Renal cortex interstitium (tissue), 11 donors: ENCODE measurements at regions not wholly inside any gene's neighbourhood (a gene's known extent, or its start where the extent isn't known, plus 50 kb on each side); places are given as distances from the start of the nearest gene placed in this dataset.
"Not testable (repeated sequence)": the region's sequence is repeated elsewhere in the genome, so short reads cannot be mapped to it uniquely, and the experiment has no call there.

ENCODE experiments used
- DNase-seq, 11 donors: peaks; one replicate each; pipeline ENCODE4 v3.0.0-alpha.2; 2013; ENCODE audit warnings: low read depth in 9 of 11, low spot score in 4 of 11; ENCODE audit errors: extremely low read depth in 1 of 11

- DNase-seq = not testable (repeated sequence)
These were observed 249.2 kb upstream of the ALG10 start for GRCh38 chr12:33773091-33773490.

GRCh38 chr12:33786532-33786931 lies 235.8 kb upstream of the ALG10 start:
- DNase-seq = no peak

GRCh38 chr12:33794954-33795353 lies 227.3 kb upstream of the ALG10 start:
- no peak for DNase-seq

GRCh38 chr12:33795536-33795935 lies 226.8 kb upstream of the ALG10 start:
- DNase-seq = no peak

DNA sequence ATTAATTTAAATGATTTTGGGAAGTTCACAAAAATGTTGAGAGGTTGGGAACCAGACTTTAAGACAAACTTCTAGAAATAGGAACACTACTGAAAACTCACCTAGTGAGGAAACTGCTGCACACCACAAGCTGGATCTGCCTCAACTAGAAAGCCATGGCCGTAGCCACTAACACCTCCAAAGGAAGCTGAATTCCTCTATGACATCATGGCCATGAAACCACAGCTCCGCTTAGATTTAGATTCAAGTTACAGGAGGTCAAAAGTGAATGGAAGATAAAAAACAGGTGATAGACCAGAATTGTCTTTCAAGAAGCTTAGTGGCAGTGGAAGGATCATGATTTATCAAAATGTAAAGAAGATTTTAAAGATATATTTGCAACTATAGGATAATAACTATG lies 208.8 kb upstream of the ALG10 start:
- no peak for DNase-seq

DNA sequence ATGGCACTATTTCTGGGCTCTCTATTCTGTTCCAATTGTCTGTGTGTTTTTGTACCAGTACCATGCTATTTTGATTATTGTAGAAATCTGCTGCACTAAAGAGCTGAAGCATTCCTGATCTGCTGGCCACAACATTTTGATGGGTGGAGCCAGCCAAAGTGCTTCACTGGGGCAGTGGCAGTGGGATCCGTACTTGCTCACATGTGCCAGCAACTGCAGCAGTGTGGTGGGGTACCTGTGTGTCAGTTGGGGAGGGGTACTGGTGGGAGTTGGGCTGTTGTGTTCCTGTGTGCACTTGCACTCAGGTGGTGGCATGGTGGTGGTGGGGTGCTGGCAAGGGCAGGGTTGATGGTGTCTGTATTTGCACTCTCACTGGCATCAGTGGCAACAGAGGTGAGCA lies 204.6 kb upstream of the ALG10 start:
- no peak for DNase-seq

DNA sequence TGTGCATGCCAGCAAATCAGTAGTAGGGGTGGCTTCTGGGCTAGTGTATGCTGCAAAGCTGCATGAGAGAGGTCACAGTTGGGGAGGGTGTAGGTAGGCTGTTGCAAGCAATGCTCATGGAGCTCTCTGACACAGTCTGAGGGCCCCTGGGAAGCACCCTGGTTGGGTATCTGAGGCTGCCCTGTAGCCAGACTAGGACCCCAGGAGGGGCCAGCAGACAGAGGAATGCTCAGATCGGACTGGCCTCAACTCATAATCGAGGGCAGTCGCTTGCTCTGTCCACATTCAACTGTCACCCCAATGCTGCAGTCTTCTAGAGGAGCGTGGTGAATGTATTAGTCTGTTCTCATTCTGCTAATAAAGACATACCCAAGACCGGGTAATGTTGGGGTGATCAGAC lies 204.0 kb upstream of the ALG10 start:
- DNase-seq = no peak

DNA sequence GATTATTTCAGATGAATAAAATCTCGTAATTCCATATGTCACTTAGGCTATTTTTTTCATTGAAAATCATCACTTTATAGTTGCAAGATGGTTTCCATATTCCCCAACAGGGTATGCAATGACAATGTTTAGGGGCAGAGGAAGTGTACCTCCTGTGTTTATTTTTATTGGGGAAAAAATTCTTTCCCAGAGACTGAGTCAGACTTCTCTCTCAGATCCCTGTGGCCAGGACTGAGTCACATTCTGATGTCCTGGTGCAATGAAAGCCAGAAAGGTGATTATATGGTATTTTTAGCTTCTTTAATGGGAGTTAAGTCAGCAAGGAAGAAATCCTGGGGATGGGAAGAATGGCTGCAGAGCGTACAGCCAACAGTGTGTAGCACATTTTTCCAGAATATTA lies 196.9 kb upstream of the ALG10 start:
- DNase-seq = no peak

GRCh38 chr12:33825986-33826602 lies 196.2 kb upstream of the ALG10 start:
- DNase-seq = no peak

- no peak for DNase-seq
These were observed 194.0 kb upstream of the ALG10 start for GRCh38 chr12:33828326-33828725.

DNA sequence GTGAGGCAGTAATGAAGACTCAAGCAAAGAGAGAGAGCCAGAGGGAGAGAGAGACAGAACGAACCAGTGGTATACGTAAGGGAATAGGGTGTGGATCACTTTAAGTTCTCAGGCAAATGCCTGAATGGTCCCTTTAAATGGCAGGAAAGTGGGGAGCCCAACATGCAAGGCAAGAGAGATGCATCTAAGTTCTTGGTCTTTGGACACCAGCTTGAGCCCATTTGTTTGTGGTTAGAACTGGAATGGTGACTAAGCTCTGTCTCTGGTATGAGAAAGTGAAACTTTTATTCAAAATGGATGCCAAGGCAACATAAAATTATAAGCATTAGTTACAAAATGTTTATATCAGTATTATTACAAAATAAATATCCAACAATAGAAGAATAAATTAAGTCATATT lies 192.2 kb upstream of the ALG10 start:
- DNase-seq = no peak

DNA sequence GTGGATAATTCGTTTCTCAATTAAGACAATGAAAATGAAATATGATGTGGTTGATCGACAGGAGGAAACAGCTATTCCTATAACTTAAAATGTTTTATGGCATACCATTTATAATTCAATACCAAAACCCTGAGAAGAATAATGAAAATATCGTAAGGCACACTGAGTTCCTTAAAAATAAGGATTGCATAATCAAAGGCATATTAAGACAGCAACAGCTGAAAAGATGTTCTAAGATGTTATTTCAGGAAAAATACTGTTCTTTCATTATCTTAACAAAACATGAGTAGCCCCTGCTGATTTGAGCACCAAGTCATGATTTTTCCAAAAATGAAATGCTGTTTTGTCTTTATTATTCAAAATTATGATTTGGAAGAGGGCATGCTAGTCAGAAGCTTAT lies 189.4 kb upstream of the ALG10 start:
- no peak for DNase-seq

DNA sequence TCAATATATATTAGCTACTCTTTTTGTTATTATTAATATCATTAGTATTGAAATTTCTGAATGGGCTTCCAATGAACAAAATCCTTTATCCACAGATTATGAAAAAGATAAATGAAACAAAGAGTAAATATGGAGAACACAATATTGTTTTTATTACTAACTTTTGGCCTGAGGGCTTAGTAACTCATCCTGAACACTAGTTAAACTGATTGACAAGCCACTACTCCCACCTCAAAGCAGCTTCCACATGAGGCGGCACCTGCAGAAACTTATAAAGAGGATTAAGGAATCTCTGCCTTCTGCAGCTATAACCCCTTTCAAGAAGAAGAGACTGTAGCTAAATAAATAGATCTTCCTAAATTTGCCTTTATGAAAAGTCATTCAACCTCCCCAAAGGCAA lies 187.6 kb upstream of the ALG10 start:
- DNase-seq = no peak

GRCh38 chr12:33876618-33877017 lies 145.7 kb upstream of the ALG10 start:
- DNase-seq = no peak

- DNase-seq = no peak
These were observed 129.9 kb upstream of the ALG10 start for GRCh38 chr12:33892425-33892824.

- not testable (repeated sequence) for DNase-seq
These were observed 101.8 kb upstream of the ALG10 start for GRCh38 chr12:33920460-33920859.

DNA sequence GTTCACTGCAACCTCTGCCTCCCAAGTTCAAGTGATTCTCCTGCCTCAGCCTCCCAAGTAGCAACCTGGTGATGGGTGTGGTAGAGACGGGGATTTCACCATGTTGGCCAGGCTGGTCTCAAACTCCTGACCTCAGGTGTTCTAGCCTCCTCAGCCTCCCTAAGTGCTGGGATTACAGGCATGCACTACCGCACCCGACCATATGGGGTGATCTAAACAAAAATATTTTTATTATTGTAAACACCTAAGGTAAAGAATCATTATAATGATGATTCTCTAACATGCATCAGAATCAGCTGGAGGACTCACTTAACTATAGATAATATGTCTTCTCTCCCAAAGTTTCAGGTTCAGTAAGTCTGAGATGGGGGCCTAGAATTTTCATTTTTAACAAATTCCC lies 96.2 kb upstream of the ALG10 start:
- DNase-seq = no peak

DNA sequence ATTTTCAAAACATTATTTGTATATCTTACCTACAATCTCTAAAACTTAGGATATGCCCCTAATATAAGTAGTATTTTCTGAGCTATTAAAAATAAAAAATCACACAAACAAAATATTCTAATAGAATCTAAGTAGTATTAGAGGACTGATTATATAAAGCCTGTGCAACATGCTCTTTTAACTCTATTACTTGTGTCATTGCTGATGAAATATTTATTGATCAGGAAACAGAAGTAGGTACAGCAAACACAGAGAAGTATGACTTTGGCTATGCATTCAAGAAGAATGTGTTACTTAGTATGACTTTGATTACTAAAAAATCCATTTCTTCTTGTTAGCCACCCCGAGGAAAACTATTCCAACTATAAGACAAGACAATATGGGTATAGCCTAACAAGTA lies 84.6 kb upstream of the ALG10 start:
- DNase-seq = not testable (repeated sequence)

GRCh38 chr12:33942172-33942571 lies 80.1 kb upstream of the ALG10 start:
- no peak for DNase-seq

DNA sequence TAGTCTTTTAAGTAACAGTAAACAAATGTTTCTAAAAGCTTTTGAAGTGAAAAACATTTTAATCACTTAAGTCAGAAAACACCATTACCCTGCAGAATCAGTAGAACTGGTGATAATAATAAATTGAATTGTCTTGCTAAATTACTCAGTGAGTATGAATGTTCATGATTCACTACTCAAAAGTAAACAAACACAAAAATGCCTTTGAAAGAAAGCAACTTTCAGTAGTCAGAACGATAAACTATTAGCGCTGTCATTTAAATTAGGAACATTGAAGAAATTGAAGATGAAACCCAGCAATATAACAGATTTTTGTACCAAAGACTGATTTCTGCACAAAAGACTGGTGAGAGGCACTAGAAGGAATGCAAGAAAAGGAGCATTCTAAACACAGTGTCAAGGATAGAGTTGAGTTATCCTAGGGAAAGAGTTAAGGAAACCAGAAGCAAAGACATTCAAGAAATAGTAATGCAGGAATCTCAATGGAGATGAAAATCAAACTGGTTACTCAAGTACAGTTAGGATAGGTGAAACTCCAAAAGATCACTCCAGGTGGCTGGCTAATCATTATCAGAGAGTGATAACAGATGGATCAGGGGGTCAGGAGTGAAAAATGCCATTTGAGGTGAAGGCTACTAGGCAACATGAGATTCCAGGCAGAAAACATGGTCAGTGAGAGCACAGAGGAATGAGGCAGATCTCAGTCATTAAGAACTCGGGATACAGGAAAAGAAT lies 77.4 kb upstream of the ALG10 start:
- no peak for DNase-seq

GRCh38 chr12:33945438-33945784 lies 76.9 kb upstream of the ALG10 start:
- DNase-seq = no peak
